Esophagus squamous epithelium (tissue), 5 donors: ENCODE measurements at regions not wholly inside any gene's neighbourhood (a gene's known extent, or its start where the extent isn't known, plus 50 kb on each side); places are given as distances from the start of the nearest gene placed in this dataset.

Experiments
- DNase-seq: peaks from one replicate; lab custom pipeline; 2025; lab: John Stamatoyannopoulos, UW
- H3K27ac ChIP-seq, 4 donors: fragments of 200-600 bp; sonication (generic); one replicate each; pipeline ENCODE4 v1.5.1; 2016 to 2019; ENCODE audit warnings: mild to moderate bottlenecking in 1 of 4
- H3K27me3 ChIP-seq, 4 donors: fragments of 200-600 bp; sonication (generic); 1 replicate in 3 of 4; 2 replicates in 1 of 4; pipeline versions ENCODE4 v1.5.1 to v1.6.0; 2017 to 2021; ENCODE audit warnings: antibody characterized with exemption in 1 of 4
- H3K36me3 ChIP-seq, 3 donors: fragments of 200-600 bp; sonication (generic); one replicate each; pipeline ENCODE4 v1.5.1; 2016 to 2019
- H3K4me1 ChIP-seq, 3 donors: fragments of 200-600 bp; sonication (generic); one replicate each; pipeline ENCODE4 v1.5.1; 2017 to 2019
- H3K4me3 ChIP-seq, 4 donors: fragments of 200-600 bp; sonication (generic); 1 replicate in 3 of 4; 2 replicates in 1 of 4; pipeline ENCODE4 v1.5.1; 2016 to 2019; ENCODE audit warnings: mild to moderate bottlenecking in 2 of 4, moderate library complexity in 1 of 4
- H3K9me3 ChIP-seq, 3 donors: fragments of 200-600 bp; sonication (generic); one replicate each; pipeline ENCODE4 v1.5.1; 2016 to 2019
- CTCF ChIP-seq, 6 experiments: fragments of 450-650 bp in 4 of 6; fragments of 200-600 bp in 2 of 6; sonication (generic) in 2 of 6; IDR thresholded peaks; one replicate each; pipeline ENCODE4 v1.5.1; 2016 to 2019; ENCODE audit warnings: antibody characterized with exemption in 6 of 6, mild to moderate bottlenecking in 4 of 6, moderate library complexity in 4 of 6
- POLR2A ChIP-seq, 4 donors: fragments of 450-650 bp; IDR thresholded peaks; one replicate each; pipeline ENCODE4 v1.6.1; 2017; ENCODE audit warnings: antibody characterized with exemption in 4 of 4, mild to moderate bottlenecking in 4 of 4, moderate library complexity in 3 of 4
- WGBS, 2 donors: methylation state at CpG; one replicate each; pipeline ENCODE4 v1.1.5; 2018; 5-methylcytosine and 5-hydroxymethylcytosine counted together
- intact Hi-C: fragments of 100-400 bp; cut with DNase I; formaldehyde crosslinking; loops from one replicate; pipeline ENCODE4 v1.15.0; 2022
- donor health status: DM: yes; HTN: yes; CAD: no.

- intact Hi-C loops = no loop called here
- Histone ChIP-seq H3K27me3 (no peaks in the 10 kb centered on the region), H3K36me3 (no peaks in the 10 kb centered on the region), H3K9me3 (no peaks in the 10 kb centered on the region), H3K4me1 (no peaks in the 10 kb centered on the region), H3K27ac (no peak overlapping the region), H3K4me3 (no peak overlapping the region)
- 3 to 4% methylated on average over 4 of the region's 4 CpGs for WGBS, 2 donors
- no peak for DNase-seq
- TF ChIP-seq CTCF (IDR thresholded peaks at IDR 0.05) (peak; percentile 18 to 78 (median 73)), POLR2A (IDR thresholded peaks at IDR 0.05) (no peak)
Observed at GRCh38 chr10:120336911-120337540, 120.0 kb upstream of the PLPP4 start.

DNA sequence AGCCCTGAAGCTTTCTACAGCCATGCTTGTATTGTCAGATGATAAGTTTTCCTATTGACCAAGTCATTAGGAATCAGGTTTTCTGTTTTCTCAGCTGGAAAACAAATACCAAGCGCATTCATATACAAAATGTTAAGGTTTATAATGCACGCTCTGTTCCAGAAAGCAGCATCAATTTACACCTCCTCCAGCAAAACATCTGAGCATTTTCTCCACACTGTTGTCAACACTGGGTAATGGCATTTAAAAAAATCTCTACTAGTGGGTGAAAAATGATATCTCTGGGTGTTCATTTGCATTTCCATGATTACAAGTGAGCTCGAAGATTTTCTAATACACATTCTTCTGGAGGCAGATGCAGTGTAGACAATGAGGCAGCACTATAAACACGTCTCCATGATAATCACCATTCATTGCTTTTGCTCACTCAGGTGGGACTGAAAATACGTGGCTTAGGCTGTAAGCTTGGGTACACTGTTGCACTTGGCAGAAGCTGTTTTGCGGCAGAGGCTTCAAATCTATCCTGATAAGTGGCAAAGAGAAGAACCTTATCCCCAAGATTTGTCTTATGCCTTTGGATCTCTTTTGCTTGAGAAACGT, 114.8 kb upstream of the PLPP4 start:
- Histone ChIP-seq H3K9me3 (no peaks in the 10 kb centered on the region), H3K4me1 (no peaks in the 10 kb centered on the region), H3K27ac (no peak overlapping the region), H3K4me3 (no peak overlapping the region), H3K36me3 (no peaks in the 10 kb centered on the region), H3K27me3 (no peaks in the 10 kb centered on the region)
- intact Hi-C loops = no loop called here
- no peak for DNase-seq
- no peak for TF ChIP-seq POLR2A (IDR thresholded peaks at IDR 0.05)
- no peak for TF ChIP-seq CTCF (IDR thresholded peaks at IDR 0.05)
- 47 to 51% methylated on average over 7 of the region's 7 CpGs for WGBS, 2 donors

DNA sequence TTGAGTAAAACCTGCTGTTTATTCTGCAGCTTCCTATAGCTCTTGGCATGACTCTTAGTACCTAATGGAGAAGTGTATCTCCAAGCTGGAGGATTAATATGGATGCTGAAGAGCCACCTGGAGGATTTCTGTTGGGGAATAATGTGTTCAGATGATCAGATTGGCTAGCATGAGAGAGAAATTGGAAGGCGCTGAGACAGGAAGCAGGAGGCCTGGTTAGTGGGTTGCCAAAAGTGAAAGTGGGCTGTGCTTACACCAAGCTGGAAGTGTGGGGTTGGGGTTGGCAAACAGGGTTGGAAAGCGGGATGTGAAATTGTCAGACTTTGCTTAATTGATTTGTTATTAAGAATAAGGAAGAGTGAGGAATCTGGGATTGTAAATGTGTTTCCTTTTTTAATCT, 111.8 kb upstream of the PLPP4 start:
- no peaks in the 10 kb centered on the region for H3K36me3 ChIP-seq
- intact Hi-C loops = no loop called here
- H3K27ac ChIP-seq = no peak overlapping the region
- WGBS, 2 donors = 75 to 80% methylated on average over 2 of the region's 2 CpGs
- H3K27me3 ChIP-seq = no peaks in the 10 kb centered on the region
- TF ChIP-seq CTCF (IDR thresholded peaks at IDR 0.05) (no peak), POLR2A (IDR thresholded peaks at IDR 0.05) (no peak)
- DNase-seq = no peak
- no peaks in the 10 kb centered on the region for H3K9me3 ChIP-seq
- H3K4me1 ChIP-seq = no peaks in the 10 kb centered on the region
- no peak overlapping the region for H3K4me3 ChIP-seq

- Histone ChIP-seq H3K27ac (no peak overlapping the region), H3K36me3 (no peaks in the 10 kb centered on the region), H3K9me3 (no peaks in the 10 kb centered on the region), H3K4me3 (no peak overlapping the region), H3K4me1 (no peaks in the 10 kb centered on the region), H3K27me3 (no peaks in the 10 kb centered on the region)
- TF ChIP-seq CTCF (IDR thresholded peaks at IDR 0.05) (no peak), POLR2A (IDR thresholded peaks at IDR 0.05) (no peak)
- DNase-seq = no peak
- intact Hi-C loops = no loop called here
- 33 to 56% methylated on average over 1 to 3 of the region's 3 CpGs for WGBS, 2 donors
Observed at GRCh38 chr10:120347644-120348043, 109.4 kb upstream of the PLPP4 start.

DNA sequence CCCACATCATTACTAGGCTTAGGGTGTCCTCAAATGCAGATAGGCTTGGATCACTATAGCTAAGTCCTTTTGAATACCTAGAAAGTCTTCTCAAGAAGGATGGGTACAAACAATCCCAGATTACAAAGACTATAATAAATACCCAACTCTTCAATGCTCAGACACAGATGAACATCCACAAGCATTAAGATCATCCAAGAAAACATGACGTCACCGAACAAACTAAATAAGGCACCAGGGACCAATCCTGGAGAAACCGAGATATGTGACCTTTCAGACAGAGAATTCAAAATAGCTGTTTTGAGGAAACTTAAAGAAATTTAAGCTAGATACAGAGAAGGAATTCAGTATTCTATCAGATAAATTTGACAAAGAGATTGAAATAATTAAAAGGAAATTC, 108.0 kb upstream of the PLPP4 start:
- TF ChIP-seq POLR2A (IDR thresholded peaks at IDR 0.05) (no peak), CTCF (IDR thresholded peaks at IDR 0.05) (no peak)
- no peaks in the 10 kb centered on the region for H3K36me3 ChIP-seq
- H3K9me3 ChIP-seq = no peaks in the 10 kb centered on the region
- DNase-seq = no peak
- H3K4me3 ChIP-seq = no peak overlapping the region
- H3K4me1 ChIP-seq = no peaks in the 10 kb centered on the region
- intact Hi-C loops = no loop called here
- 90 to 92% methylated on average over 3 of the region's 3 CpGs for WGBS, 2 donors
- no peak overlapping the region for H3K27ac ChIP-seq
- no peaks in the 10 kb centered on the region for H3K27me3 ChIP-seq
